ENCODE measurements at regions not wholly inside any gene's neighbourhood (a gene's known extent, or its start where the extent isn't known, plus 50 kb on each side); places are given as distances from the start of the nearest gene placed in this dataset.

- TF ChIP-seq CTCF (IDR thresholded peaks at IDR 0.05) (no peak), POLR2A (IDR thresholded peaks at IDR 0.05) (no peak)
Observed at GRCh38 chr2:147110962-147111361, 733.9 kb upstream of the ACVR2A start.
